ENCODE measurements at regions not wholly inside any gene's neighbourhood (a gene's known extent, or its start where the extent isn't known, plus 50 kb on each side); places are given as distances from the start of the nearest gene placed in this dataset.

DNA sequence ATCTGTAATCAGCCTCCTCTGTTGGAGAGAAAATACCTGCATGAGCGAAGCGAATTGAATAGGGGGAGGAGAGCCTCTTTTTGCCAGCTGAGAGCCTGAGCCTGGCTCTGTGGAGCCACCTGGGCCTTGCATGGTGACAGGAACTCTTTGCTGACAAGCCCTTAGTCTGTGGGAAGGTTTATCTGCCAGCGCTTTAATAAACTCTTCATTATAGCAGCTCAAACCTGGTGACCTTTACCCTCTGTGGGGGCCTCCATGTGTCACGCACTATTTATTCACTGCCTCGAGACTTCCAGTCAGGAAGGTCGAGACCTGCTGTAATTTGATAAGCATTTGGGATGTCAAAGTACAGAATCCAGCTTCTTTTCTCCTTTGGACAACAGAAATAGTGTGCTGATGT lies 282.6 kb downstream of the CBLN1 start:
- Mint-ChIP-seq H3K9me3 (peaks cover 0 to 12% (median 7%) of the 10 kb centered on the region in 8 donors), H3K36me3 (no peaks in the 10 kb centered on the region), H3K27me3 (peaks cover 0 to 4% of the 10 kb centered on the region in 2 donors), H3K4me1 (no peaks in the 10 kb centered on the region), H3K4me3 (no peak overlapping the region), H3K27ac (no peak overlapping the region)
- no peak for DNase-seq
- H3K27me3 ChIP-seq (ENCODE audit: insufficient read depth, low read length): no peaks in the 10 kb centered on the region
- H3K36me3 ChIP-seq (ENCODE audit: insufficient read depth, low read length): no peaks in the 10 kb centered on the region
- no peaks in the 10 kb centered on the region for H3K9me3 ChIP-seq (ENCODE audit: control insufficient read depth in 1 of 2, low read length in 2 of 2)
- intact Hi-C loops (cut with micrococcal nuclease): no loop called here
- CTCF ChIA-PET (ENCODE audit: partially characterized antibody): no interaction called here
- no peak overlapping the region for H3K27ac ChIP-seq (ENCODE audit: low read depth, low read length)
- H3K4me3 ChIP-seq (ENCODE audit: low read length in 2 of 2): no peak overlapping the region
- POLR2A ChIA-PET (ENCODE audit: partially characterized antibody): no interaction called here
- no peaks in the 10 kb centered on the region for H3K4me1 ChIP-seq (ENCODE audit: insufficient read depth, low read length)

DNA sequence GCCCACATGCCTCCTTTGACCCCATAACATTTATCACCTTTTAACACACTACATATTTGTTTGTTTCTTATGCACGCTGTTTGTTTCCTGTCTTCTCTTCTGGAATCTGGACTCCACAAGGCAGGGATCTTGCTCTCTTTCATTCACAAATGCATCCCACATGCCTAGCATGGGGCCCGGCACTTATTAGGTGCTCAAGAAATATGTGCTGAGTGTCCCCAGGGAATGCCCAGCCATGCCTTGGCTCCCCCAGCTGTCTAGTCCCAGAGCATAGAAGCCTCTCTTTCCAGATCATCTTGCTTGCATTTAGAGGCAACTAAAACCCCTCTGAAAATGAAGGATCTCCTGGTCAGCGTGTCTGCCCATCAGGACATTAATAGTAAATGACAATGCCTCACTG lies 283.7 kb downstream of the CBLN1 start:
- intact Hi-C loops (cut with micrococcal nuclease): no loop called here
- H3K4me3 ChIP-seq (ENCODE audit: low read length in 2 of 2): no peak overlapping the region
- no peak overlapping the region for H3K4me3 Mint-ChIP-seq
- ChIA-PET CTCF (ENCODE audit: partially characterized antibody) (no interaction called here), POLR2A (ENCODE audit: partially characterized antibody) (no interaction called here)
- no peaks in the 10 kb centered on the region for H3K4me1 ChIP-seq (ENCODE audit: insufficient read depth, low read length)
- H3K27ac ChIP-seq (ENCODE audit: low read depth, low read length): no peak overlapping the region
- no peak overlapping the region for H3K27ac Mint-ChIP-seq
- H3K27me3 ChIP-seq (ENCODE audit: insufficient read depth, low read length): no peaks in the 10 kb centered on the region
- no peak for DNase-seq
- peaks cover 0 to 4% of the 10 kb centered on the region in 2 donors for H3K27me3 Mint-ChIP-seq
- no peaks in the 10 kb centered on the region for H3K4me1 Mint-ChIP-seq
- H3K36me3 Mint-ChIP-seq: no peaks in the 10 kb centered on the region
- H3K9me3 Mint-ChIP-seq: peaks cover 0 to 12% (median 7%) of the 10 kb centered on the region in 8 donors
- no peaks in the 10 kb centered on the region for H3K36me3 ChIP-seq (ENCODE audit: insufficient read depth, low read length)
- no peaks in the 10 kb centered on the region for H3K9me3 ChIP-seq (ENCODE audit: control insufficient read depth in 1 of 2, low read length in 2 of 2)

DNA sequence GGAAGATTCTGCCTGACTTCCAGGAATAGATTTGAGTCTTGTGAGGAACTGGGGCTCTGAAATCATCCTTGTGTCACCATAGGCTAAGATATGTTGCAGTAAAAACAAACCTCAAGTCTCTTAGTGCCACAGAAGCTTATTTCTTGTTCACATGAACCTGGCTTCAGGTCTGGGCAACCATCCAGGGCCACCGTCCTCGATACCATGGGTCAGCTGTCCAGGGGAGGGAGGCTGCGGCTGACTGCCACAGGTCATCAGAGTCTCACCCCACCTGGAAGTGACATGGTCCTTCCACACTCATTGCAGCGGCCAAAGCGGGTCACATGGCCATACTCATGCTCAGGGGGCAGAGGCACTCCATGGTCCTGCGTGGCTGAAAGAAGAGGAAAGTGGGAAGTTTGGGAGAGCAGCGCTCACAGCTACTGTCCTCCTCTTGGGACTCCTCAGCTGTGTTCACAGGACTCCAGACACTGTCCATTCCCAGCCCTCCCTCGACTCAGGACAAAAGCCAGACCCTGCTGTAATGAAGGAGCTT lies 284.5 kb downstream of the CBLN1 start:
- H3K27me3 ChIP-seq (ENCODE audit: insufficient read depth, low read length): no peaks in the 10 kb centered on the region
- Mint-ChIP-seq H3K4me1 (no peaks in the 10 kb centered on the region), H3K27ac (no peak overlapping the region), H3K4me3 (no peak overlapping the region), H3K27me3 (peaks cover 0 to 4% of the 10 kb centered on the region in 2 donors), H3K9me3 (peaks cover 0 to 12% (median 7%) of the 10 kb centered on the region in 8 donors), H3K36me3 (no peaks in the 10 kb centered on the region)
- intact Hi-C loops (cut with micrococcal nuclease): no loop called here
- H3K4me3 ChIP-seq (ENCODE audit: low read length in 2 of 2): no peak overlapping the region
- no peak overlapping the region for H3K27ac ChIP-seq (ENCODE audit: low read depth, low read length)
- no peak for DNase-seq
- POLR2A ChIA-PET (ENCODE audit: partially characterized antibody): no interaction called here
- no peaks in the 10 kb centered on the region for H3K9me3 ChIP-seq (ENCODE audit: control insufficient read depth in 1 of 2, low read length in 2 of 2)
- CTCF ChIA-PET (ENCODE audit: partially characterized antibody): no interaction called here
- no peaks in the 10 kb centered on the region for H3K36me3 ChIP-seq (ENCODE audit: insufficient read depth, low read length)
- H3K4me1 ChIP-seq (ENCODE audit: insufficient read depth, low read length): no peaks in the 10 kb centered on the region

DNA sequence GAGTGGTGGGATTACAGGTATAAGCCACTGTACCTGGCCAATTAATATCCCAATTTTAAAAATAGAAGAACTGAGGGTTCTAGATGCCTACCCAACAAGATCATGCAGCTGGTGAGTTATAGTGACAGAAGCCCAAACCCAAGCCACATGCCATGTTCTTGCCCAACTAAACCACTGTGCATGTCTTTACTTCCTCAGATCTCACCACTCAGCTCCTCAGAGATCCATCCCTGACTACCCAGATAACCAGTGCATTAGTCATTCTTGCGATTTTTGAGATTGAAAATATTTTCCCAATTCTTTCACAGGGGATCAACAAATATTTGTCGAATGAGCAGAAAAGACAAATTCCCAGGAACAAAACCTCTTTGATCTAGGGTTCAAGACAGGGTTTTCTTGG lies 303.1 kb downstream of the CBLN1 start:
- Histone ChIP-seq H3K4me1 (ENCODE audit: insufficient read depth, low read length) (no peaks in the 10 kb centered on the region), H3K27me3 (ENCODE audit: insufficient read depth, low read length) (no peaks in the 10 kb centered on the region), H3K27ac (ENCODE audit: low read depth, low read length) (no peak overlapping the region), H3K9me3 (ENCODE audit: control insufficient read depth in 1 of 2, low read length in 2 of 2) (no peaks in the 10 kb centered on the region), H3K4me3 (ENCODE audit: low read length in 2 of 2) (no peak overlapping the region), H3K36me3 (ENCODE audit: insufficient read depth, low read length) (no peaks in the 10 kb centered on the region)
- DNase-seq: no peak
- ChIA-PET CTCF (ENCODE audit: partially characterized antibody) (no interaction called here), POLR2A (ENCODE audit: partially characterized antibody) (no interaction called here)
- Mint-ChIP-seq H3K4me3 (no peak overlapping the region), H3K4me1 (no peaks in the 10 kb centered on the region), H3K36me3 (no peaks in the 10 kb centered on the region), H3K9me3 (peaks cover 0 to 11% (median 6%) of the 10 kb centered on the region in 8 donors), H3K27me3 (peaks cover 0 to 3% of the 10 kb centered on the region in 2 donors), H3K27ac (no peak overlapping the region)
- intact Hi-C loops (cut with micrococcal nuclease): no loop called here

DNA sequence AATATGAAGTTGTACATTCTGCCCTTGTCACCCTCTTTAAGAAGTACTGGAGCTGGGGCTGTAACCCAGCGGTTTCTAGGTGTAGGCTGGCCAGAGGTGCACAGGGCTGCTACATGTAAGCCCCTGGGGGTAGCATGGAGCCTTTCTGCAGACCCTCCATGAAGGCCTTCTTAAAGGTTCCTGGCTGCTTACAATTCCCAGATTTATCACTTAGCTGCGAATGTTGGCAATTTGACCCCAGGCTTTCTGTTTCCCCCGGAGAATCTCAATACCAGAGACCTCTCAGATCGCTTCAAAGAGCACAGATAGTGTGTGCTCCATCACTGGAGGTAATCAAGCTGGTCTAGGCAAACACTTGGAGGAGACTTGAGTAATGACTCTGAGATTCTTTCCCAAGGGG lies 309.4 kb downstream of the CBLN1 start:
- intact Hi-C loops (cut with micrococcal nuclease): no loop called here
- no peaks in the 10 kb centered on the region for H3K36me3 Mint-ChIP-seq
- H3K4me3 ChIP-seq (ENCODE audit: low read length in 2 of 2): no peak overlapping the region
- H3K27ac Mint-ChIP-seq: no peak overlapping the region
- no peaks in the 10 kb centered on the region for H3K4me1 Mint-ChIP-seq
- no peak for DNase-seq
- no peaks in the 10 kb centered on the region for H3K27me3 ChIP-seq (ENCODE audit: insufficient read depth, low read length)
- no peaks in the 10 kb centered on the region for H3K4me1 ChIP-seq (ENCODE audit: insufficient read depth, low read length)
- no peaks in the 10 kb centered on the region for H3K36me3 ChIP-seq (ENCODE audit: insufficient read depth, low read length)
- CTCF ChIA-PET (ENCODE audit: partially characterized antibody): no interaction called here
- no peak overlapping the region for H3K27ac ChIP-seq (ENCODE audit: low read depth, low read length)
- peaks cover 2 to 10% (median 4%) of the 10 kb centered on the region in 8 donors for H3K9me3 Mint-ChIP-seq
- H3K9me3 ChIP-seq (ENCODE audit: control insufficient read depth in 1 of 2, low read length in 2 of 2): no peaks in the 10 kb centered on the region
- POLR2A ChIA-PET (ENCODE audit: partially characterized antibody): no interaction called here
- H3K4me3 Mint-ChIP-seq: no peak overlapping the region
- peaks cover 0 to 1% of the 10 kb centered on the region in 2 donors for H3K27me3 Mint-ChIP-seq

DNA sequence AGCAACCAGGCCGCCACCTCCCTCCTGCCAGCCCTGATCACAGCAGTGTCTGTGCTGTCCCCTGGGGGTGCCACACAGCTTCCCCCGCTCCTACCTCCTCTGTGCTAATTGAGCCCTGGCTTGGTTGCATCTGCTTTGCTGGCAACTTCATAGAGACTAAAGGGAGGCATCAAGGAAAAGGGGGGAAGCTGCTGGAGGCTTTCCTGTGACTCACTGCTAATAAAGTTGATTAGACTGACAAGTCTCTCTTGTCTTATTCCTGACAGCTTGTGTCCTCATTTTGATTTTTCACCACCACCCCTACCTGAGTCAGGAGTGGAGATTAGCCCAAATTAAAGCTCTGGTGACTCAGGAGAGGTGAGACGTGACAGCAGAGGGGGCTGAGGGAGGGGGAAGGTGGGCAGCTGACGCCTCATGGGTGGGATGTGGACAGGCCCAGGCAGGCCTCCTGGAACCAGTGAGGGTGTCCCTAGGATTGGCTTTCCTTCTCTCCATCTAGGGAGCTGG lies 310.0 kb downstream of the CBLN1 start:
- no peaks in the 10 kb centered on the region for H3K4me1 ChIP-seq (ENCODE audit: insufficient read depth, low read length)
- H3K27ac ChIP-seq (ENCODE audit: low read depth, low read length): no peak overlapping the region
- intact Hi-C loops (cut with micrococcal nuclease): no loop called here
- POLR2A ChIA-PET (ENCODE audit: partially characterized antibody): no interaction called here
- H3K4me3 ChIP-seq (ENCODE audit: low read length in 2 of 2): no peak overlapping the region
- no peak for DNase-seq
- Mint-ChIP-seq H3K9me3 (peaks cover 2 to 10% (median 3%) of the 10 kb centered on the region in 8 donors), H3K27me3 (no peaks in the 10 kb centered on the region), H3K36me3 (no peaks in the 10 kb centered on the region), H3K4me3 (no peak overlapping the region), H3K27ac (no peak overlapping the region), H3K4me1 (no peaks in the 10 kb centered on the region)
- CTCF ChIA-PET (ENCODE audit: partially characterized antibody): no interaction called here
- no peaks in the 10 kb centered on the region for H3K9me3 ChIP-seq (ENCODE audit: control insufficient read depth in 1 of 2, low read length in 2 of 2)
- no peaks in the 10 kb centered on the region for H3K36me3 ChIP-seq (ENCODE audit: insufficient read depth, low read length)
- no peaks in the 10 kb centered on the region for H3K27me3 ChIP-seq (ENCODE audit: insufficient read depth, low read length)

DNA sequence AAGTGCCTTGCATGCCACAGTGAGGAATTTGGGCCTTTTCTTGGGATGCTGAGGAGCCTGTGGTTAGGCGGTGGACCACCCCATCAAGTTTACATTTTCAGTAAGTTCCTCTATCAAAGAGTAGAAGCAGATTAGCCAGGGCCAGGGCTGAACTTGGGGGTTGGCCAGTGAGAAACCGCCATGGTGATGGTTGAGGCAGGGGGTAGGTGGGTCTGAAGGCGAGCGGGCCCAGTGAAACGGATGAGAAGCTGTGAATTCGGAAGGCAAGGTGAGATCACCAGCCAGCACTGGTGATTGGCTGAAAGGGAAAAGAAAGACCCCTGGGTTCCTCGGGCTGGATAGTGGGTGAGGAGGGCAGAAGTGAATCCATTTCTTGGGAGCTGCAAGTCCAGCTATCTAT lies 311.4 kb downstream of the CBLN1 start:
- Histone ChIP-seq H3K4me1 (ENCODE audit: insufficient read depth, low read length) (no peaks in the 10 kb centered on the region), H3K9me3 (ENCODE audit: control insufficient read depth in 1 of 2, low read length in 2 of 2) (no peaks in the 10 kb centered on the region), H3K4me3 (ENCODE audit: low read length in 2 of 2) (no peak overlapping the region), H3K27me3 (ENCODE audit: insufficient read depth, low read length) (no peaks in the 10 kb centered on the region), H3K36me3 (ENCODE audit: insufficient read depth, low read length) (no peaks in the 10 kb centered on the region), H3K27ac (ENCODE audit: low read depth, low read length) (no peak overlapping the region)
- no peak overlapping the region for H3K4me3 Mint-ChIP-seq
- intact Hi-C loops (cut with micrococcal nuclease): no loop called here
- no peaks in the 10 kb centered on the region for H3K4me1 Mint-ChIP-seq
- H3K27ac Mint-ChIP-seq: no peak overlapping the region
- POLR2A ChIA-PET (ENCODE audit: partially characterized antibody): no interaction called here
- H3K36me3 Mint-ChIP-seq: no peaks in the 10 kb centered on the region
- H3K27me3 Mint-ChIP-seq: no peaks in the 10 kb centered on the region
- CTCF ChIA-PET (ENCODE audit: partially characterized antibody): no interaction called here
- H3K9me3 Mint-ChIP-seq: peaks cover 2 to 10% (median 3%) of the 10 kb centered on the region in 8 donors
- DNase-seq: no peak

DNA sequence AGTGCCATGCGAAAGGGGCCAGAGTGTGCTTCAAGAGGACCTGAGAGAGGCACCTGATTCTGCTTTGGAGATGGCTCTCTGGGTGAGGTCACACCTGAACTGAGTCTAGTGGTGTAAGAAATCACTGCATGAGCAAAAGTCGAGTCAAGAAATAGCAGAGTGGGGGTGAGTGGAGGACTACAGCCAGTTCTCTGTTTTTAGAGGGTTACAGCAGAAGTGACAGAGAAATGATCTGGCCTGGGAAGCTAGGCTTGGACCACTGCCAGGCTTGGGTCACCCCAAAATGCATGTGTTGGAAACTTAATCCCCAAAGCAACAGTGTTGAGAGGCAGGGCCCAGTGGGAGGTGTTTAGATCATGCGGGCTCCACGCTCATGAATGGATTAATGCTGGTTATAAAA lies 312.0 kb downstream of the CBLN1 start:
- Histone ChIP-seq H3K9me3 (ENCODE audit: control insufficient read depth in 1 of 2, low read length in 2 of 2) (no peaks in the 10 kb centered on the region), H3K27me3 (ENCODE audit: insufficient read depth, low read length) (no peaks in the 10 kb centered on the region), H3K36me3 (ENCODE audit: insufficient read depth, low read length) (no peaks in the 10 kb centered on the region), H3K4me3 (ENCODE audit: low read length in 2 of 2) (no peak overlapping the region), H3K4me1 (ENCODE audit: insufficient read depth, low read length) (no peaks in the 10 kb centered on the region), H3K27ac (ENCODE audit: low read depth, low read length) (no peak overlapping the region)
- DNase-seq: no peak
- ChIA-PET CTCF (ENCODE audit: partially characterized antibody) (no interaction called here), POLR2A (ENCODE audit: partially characterized antibody) (no interaction called here)
- H3K36me3 Mint-ChIP-seq: no peaks in the 10 kb centered on the region
- no peaks in the 10 kb centered on the region for H3K4me1 Mint-ChIP-seq
- no peak overlapping the region for H3K27ac Mint-ChIP-seq
- no peak overlapping the region for H3K4me3 Mint-ChIP-seq
- no peaks in the 10 kb centered on the region for H3K27me3 Mint-ChIP-seq
- intact Hi-C loops (cut with micrococcal nuclease): no loop called here
- H3K9me3 Mint-ChIP-seq: peaks cover 2 to 10% (median 3%) of the 10 kb centered on the region in 8 donors

Data from CD4-positive, alpha-beta memory T cell (primary cell).